ENCODE measurements at regions not wholly inside any gene's neighbourhood (a gene's known extent, or its start where the extent isn't known, plus 50 kb on each side); places are given as distances from the start of the nearest gene placed in this dataset.

DNA sequence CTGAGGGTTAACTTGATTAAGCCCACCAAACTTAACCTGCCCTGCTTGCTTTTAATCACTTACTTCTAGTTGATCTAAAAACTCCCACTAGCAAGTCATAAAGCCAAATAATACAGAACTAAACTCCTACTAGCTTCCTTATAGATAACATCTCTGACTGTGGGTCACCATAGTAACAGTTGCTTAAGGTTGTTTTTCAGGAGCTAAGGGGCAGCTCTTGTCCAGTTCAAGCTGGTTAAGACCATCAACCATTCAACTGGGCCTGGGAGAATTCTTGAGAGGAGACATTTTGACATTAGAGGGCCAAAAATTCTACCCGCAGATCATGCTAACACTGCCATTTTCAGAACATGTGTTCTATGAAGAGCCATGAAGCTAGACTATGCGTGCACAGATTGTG lies 67.0 kb downstream of the UCHL1 start:
- TF ChIP-seq EZH2 (IDR thresholded peaks at IDR 0.05; ENCODE audit: low read length, unreplicated experiment) (no peak), EZH2phosphoT487 (IDR thresholded peaks at IDR 0.05; ENCODE audit: borderline replicate concordance, low read length) (no peak), CTCF (conservative IDR thresholded peaks at IDR 0.05; ENCODE audit: low read depth, low read length) (no peak)

Data from PC-3 (cell line).